ENCODE measurements at regions not wholly inside any gene's neighbourhood (a gene's known extent, or its start where the extent isn't known, plus 50 kb on each side); places are given as distances from the start of the nearest gene placed in this dataset.

DNA sequence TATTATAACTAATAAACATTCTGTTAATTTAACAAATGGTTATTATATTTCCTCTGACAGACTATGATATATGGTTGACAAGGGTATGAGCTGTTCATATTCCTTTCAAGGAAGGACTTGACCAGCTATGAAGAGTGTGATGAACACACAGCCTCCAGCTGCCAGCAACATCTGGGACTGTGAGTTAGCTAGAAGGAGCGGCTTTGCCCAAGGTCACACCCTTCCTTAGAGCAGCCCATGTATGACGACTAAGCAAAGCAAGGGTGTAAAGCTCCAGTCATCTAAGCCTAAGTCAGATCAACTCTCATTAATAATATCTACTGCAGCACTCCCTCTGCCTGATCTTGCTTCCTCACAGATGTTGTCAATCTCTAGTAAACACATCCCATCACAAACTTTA, 355.4 kb downstream of the PLPP3 start:
- TF ChIP-seq CTCF (IDR thresholded peaks at IDR 0.05 in 2 of 3, conservative IDR thresholded peaks at IDR 0.05 in 1 of 3; ENCODE audit: control insufficient read depth in 2 of 3, extremely low read depth in 1 of 3, insufficient read depth in 1 of 3, low read depth in 3 of 3, low read length in 3 of 3): no peak
- TF ChIP-seq MYC (IDR thresholded peaks at IDR 0.05; ENCODE audit: insufficient read depth, insufficient read length, insufficient replicate concordance, low read length, severe bottlenecking): no peak
